BJ (cell line): ENCODE measurements at regions not wholly inside any gene's neighbourhood (a gene's known extent, or its start where the extent isn't known, plus 50 kb on each side); places are given as distances from the start of the nearest gene placed in this dataset.

Experiments
- CTCF ChIA-PET: fragments of 350-600 bp; formaldehyde crosslinking; extraction: SDS; loops from one replicate; lab custom pipeline; 2021; ENCODE audit warnings: antibody characterized with exemption, inconsistent platforms; lab: Yijun Ruan, JAX
- POLR2A ChIA-PET: fragments of 300-600 bp; sonication (Branson Sonifier 250); formaldehyde crosslinking; extraction: SDS; loops from one replicate; lab custom pipeline; 2021; ENCODE audit warnings: antibody characterized with exemption; lab: Charles Lee
- DNase-seq: peaks from one replicate; pipeline ENCODE4 v3.0.0-alpha.2; 2011; ENCODE audit warnings: low read depth
- H3K27me3 ChIP-seq: 2 replicates; pipeline ENCODE4 v1.6.0; 2011; ENCODE audit warnings: low read length; ENCODE audit not compliant: control insufficient read depth, insufficient read depth
- H3K36me3 ChIP-seq: 2 replicates; pipeline ENCODE4 v1.5.1; 2011; ENCODE audit warnings: low read length; ENCODE audit not compliant: control insufficient read depth, insufficient read depth
- H3K4me3 ChIP-seq: 2 replicates; pipeline ENCODE4 v1.5.1; 2011; ENCODE audit warnings: low read depth, mild to moderate bottlenecking, control low read depth, low read length
- TF ChIP-seq, protein P1 (sequence below): IDR thresholded peaks from 2 replicates; pipeline ENCODE4 v1.5.1; 2011; ENCODE audit warnings: low read depth, mild to moderate bottlenecking, control low read depth, inconsistent platforms, low read length, moderate library complexity; ENCODE audit not compliant: insufficient read depth

DNA sequence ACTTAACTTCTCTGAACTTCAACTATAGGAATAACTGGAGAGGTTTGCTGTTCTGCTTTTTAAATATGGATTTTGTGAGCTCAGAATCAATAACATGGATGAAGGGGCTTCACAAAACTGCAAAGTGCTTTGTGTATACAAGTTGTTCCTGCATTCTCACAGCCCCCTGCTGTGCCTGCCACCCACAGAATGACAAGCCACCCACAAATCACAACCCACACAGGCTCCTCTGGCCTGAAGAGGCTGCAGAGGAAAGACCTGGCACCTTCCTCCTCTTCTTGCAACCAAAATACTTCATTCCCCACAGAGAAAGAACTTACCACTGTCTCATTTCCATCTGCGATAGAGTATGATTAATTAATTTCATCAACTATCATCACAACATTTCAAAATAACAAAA, 106.7 kb upstream of the NHSL1 start:
- DNase-seq = no peak
- TF ChIP-seq, protein P1, sequence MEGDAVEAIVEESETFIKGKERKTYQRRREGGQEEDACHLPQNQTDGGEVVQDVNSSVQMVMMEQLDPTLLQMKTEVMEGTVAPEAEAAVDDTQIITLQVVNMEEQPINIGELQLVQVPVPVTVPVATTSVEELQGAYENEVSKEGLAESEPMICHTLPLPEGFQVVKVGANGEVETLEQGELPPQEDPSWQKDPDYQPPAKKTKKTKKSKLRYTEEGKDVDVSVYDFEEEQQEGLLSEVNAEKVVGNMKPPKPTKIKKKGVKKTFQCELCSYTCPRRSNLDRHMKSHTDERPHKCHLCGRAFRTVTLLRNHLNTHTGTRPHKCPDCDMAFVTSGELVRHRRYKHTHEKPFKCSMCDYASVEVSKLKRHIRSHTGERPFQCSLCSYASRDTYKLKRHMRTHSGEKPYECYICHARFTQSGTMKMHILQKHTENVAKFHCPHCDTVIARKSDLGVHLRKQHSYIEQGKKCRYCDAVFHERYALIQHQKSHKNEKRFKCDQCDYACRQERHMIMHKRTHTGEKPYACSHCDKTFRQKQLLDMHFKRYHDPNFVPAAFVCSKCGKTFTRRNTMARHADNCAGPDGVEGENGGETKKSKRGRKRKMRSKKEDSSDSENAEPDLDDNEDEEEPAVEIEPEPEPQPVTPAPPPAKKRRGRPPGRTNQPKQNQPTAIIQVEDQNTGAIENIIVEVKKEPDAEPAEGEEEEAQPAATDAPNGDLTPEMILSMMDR = no peak
- Histone ChIP-seq H3K36me3 (no peaks in the 10 kb centered on the region), H3K27me3 (no peaks in the 10 kb centered on the region), H3K4me3 (no peak overlapping the region)
- CTCF ChIA-PET = interaction anchor here (0.7 to 1.0 kb wide), 3 partner anchors 12 to 159 kb away, joined by 3 read pairs; no protein-coding TSS in a partner anchor
- POLR2A ChIA-PET = no interaction called here

- POLR2A ChIA-PET = no interaction called here
- CTCF ChIA-PET = interaction anchor here (1.0 to 1.8 kb wide), 2 partner anchors 9 to 89 kb away, joined by 3 to 7 read pairs; no protein-coding TSS in a partner anchor
- Histone ChIP-seq H3K27me3 (no peaks in the 10 kb centered on the region), H3K36me3 (no peaks in the 10 kb centered on the region), H3K4me3 (no peak overlapping the region)
- TF ChIP-seq, protein P1 = no peak
- DNase-seq = no peak
These were observed 108.5 kb upstream of the NHSL1 start for GRCh38 chr6:138607478-138608433.

DNA sequence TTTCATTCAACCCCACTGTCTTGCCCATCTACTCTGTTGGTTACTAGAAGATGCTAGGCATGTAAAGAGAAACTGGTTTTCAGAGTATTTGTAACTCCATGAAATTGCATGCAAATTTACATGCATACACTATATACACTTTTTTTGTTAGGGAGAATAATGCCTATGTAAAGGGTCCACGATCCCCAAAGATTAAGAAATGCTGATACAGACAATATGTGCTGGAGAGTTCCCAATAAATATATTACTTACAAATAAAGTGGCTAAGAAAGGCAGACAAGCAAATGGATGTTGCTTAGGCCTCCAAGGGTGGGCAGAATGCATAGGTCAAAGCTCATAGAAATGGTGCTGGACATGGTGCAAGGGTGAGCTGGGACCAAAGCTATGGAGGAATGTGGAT, 109.6 kb upstream of the NHSL1 start:
- ChIA-PET CTCF (interaction anchor here (1.8 kb wide), 1 partner anchor 10 kb away, joined by 7 read pairs; no protein-coding TSS in a partner anchor), POLR2A (no interaction called here)
- Histone ChIP-seq H3K36me3 (no peaks in the 10 kb centered on the region), H3K27me3 (no peaks in the 10 kb centered on the region), H3K4me3 (no peak overlapping the region)
- TF ChIP-seq, protein P1 = no peak
- DNase-seq = no peak

- TF ChIP-seq, protein P1 = no peak
- POLR2A ChIA-PET = no interaction called here
- no peaks in the 10 kb centered on the region for H3K36me3 ChIP-seq
- H3K4me3 ChIP-seq = no peak overlapping the region
- no peaks in the 10 kb centered on the region for H3K27me3 ChIP-seq
- CTCF ChIA-PET = interaction anchor here (0.6 kb wide), 1 partner anchor 16 kb away, joined by 3 read pairs; no protein-coding TSS in a partner anchor
- DNase-seq = no peak
These were observed 110.6 kb upstream of the NHSL1 start for GRCh38 chr6:138609801-138610430.

DNA sequence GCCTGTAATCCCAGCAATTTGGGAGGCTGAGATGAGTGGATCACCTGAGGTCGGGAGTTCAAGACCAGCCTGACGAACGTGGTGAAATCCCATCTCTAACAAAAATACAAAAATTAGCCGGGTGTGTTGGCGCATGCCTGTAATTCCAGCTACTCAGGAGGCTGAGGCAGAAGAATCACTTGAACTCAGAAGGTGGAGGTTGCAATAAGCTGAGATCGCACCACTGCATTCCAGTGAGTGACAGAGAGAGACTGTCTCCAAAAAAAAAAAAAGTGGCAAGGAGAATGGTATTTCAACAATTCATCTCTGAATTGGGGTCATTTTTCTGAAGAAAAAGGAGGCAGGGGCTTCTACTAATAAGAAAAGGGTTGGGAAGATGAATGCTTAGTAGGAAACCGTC, 111.5 kb upstream of the NHSL1 start:
- TF ChIP-seq, protein P1 = no peak
- ChIA-PET POLR2A (no interaction called here), CTCF (no interaction called here)
- no peaks in the 10 kb centered on the region for H3K27me3 ChIP-seq
- H3K4me3 ChIP-seq = no peak overlapping the region
- H3K36me3 ChIP-seq = no peaks in the 10 kb centered on the region
- DNase-seq = no peak
